D721Med (cell line): ENCODE measurements at regions not wholly inside any gene's neighbourhood (a gene's known extent, or its start where the extent isn't known, plus 50 kb on each side); places are given as distances from the start of the nearest gene placed in this dataset.
"Not testable (repeated sequence)": the region's sequence is repeated elsewhere in the genome, so short reads cannot be mapped to it uniquely, and the experiment has no call there.

Source experiments
- DNase-seq: peaks from one replicate; pipeline ENCODE4 v3.0.0; 2011; ENCODE audit warnings: low spot score; ENCODE audit not compliant: insufficient read length
- FAIRE-seq: peaks from 2 replicates; lab custom pipeline; 2011; peaks lifted over from hg19 to GRCh38; lab: Jason Lieb, UNC
- TF ChIP-seq, protein P1 (sequence below): IDR thresholded peaks from 2 replicates; pipeline ENCODE4 v1.5.1; 2012; ENCODE audit warnings: mild to moderate bottlenecking, control low read depth; ENCODE audit not compliant: insufficient read depth; ENCODE audit errors: missing control alignments

DNA sequence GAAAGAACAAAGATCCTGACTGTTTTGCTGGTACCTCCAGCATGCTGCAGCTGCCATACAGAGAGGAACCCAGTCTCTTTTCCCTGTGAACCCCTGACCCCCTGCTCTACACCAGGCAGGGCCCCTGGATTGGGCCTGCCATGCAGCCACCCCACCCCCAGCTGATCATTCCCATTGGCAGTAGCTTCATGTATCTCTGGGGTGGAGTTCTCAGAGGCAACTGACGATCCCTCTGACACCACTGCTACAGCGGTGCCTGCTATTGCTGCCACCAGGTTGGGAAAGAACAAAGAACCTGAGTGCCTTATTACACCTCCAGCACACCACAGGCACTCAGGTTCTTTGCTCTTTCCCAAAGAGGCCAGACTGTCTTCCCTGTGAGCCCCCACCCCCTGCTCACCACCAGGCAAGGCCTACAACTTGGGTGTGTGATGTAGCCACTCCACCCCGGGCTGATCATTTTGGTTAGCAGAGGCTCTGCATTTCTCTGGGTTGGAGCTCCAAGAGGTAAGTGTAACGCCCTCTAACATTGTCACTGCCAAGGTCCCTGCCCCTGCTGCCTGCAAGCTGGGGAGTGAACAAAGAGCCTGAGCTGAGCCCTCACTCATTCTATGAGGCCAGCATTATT lies 252.4 kb downstream of the SPATA31A6 start:
- not testable (repeated sequence) for FAIRE-seq

DNA sequence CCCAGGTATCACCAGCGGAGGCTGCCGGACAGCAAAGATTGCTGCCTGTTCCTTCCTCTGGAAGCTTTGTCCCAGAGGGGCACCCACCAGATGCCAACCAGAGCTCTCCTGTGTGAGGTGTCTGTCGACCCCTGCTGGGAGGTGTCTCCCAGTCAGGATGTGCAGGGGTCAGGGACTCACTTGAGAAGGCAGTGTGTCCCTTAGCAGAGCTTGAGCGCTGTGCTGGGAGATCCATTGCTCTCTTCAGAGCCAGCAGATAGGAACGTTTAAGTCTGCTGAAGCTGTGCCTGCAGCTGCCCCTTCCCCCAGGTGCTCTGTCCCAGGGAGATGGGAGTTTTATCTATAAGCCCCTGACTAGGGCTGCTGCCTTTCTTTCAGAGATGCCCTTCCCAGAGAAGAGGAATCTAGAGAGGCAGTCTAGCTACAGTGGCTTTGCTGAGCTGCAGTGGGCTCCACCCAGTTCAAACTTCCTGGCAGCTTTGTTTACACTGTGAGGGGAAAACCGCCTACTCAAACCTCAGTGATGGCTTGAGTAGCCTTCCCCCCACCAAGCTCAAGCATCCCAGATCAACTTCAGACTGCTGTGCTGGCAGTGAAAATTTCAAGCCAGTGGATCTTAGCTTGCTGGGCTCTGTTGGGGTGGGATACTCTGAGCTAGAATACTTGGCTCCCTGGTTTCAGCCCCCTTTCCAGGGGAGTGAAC lies 253.7 kb downstream of the SPATA31A6 start:
- DNase-seq, FAIRE-seq: not testable (repeated sequence)

More for the DNA sequence above, 252.4 kb downstream of the SPATA31A6 start:
- DNase-seq: not testable (repeated sequence)

DNA sequence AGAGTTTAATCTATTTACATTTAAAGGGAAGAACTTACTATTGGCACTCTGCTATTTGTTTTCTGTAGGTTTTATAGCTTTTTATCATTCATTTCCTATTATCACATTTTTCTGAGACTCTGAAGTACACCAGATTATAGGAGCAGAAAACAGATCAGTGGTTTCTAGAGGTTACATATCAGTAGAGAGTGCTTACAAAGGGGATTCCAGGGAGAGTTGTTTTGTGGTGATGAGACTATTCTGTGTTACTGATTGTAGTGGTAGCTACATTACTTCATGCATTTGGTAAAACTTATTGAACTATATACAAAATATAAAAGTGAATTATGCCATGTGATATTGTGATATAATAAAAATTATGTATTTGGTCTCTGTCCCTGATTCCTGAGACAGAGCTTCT lies 259.2 kb downstream of the SPATA31A6 start:
- FAIRE-seq: not testable (repeated sequence)

DNA sequence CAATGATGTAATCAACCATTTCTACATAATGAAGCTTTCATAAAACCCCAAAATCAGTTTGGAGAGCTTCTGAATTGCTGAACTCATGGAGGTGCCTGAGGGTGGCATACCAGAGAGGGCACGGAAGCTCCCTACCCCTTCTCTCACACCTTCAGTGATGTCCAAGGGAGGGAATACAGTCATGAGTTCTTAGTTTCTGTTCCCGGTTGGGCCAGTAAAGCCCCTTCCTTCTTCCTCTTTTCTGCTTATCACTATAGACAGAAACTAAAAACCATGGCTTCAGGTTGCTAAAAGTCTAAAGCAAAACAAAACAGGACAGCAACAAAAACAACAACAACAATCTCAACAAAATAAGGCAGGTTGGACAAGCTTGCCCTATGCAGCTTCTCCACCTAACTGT lies 260.0 kb downstream of the SPATA31A6 start:
- not testable (repeated sequence) for DNase-seq, FAIRE-seq

More for the DNA sequence above, 259.2 kb downstream of the SPATA31A6 start:
- not testable (repeated sequence) for DNase-seq

DNA sequence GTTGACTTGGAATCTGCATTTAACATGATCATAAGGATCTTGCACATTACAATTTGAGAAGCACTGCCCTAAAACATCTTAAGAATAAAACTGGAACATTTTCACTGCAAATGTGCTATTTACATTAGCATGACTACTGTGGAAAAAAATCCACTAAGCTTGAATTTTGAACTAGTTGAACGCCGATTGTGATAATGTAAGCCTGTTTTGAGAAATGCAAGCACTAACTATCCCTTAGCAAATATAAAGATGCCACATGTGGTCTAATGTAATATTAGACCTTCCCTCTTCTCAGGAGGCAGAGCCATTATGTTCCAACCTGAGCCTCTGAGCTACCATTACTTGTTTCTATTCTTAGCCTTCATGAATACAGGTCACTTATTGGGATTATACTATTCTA lies 278.0 kb downstream of the SPATA31A6 start:
- not testable (repeated sequence) for FAIRE-seq, DNase-seq

DNA sequence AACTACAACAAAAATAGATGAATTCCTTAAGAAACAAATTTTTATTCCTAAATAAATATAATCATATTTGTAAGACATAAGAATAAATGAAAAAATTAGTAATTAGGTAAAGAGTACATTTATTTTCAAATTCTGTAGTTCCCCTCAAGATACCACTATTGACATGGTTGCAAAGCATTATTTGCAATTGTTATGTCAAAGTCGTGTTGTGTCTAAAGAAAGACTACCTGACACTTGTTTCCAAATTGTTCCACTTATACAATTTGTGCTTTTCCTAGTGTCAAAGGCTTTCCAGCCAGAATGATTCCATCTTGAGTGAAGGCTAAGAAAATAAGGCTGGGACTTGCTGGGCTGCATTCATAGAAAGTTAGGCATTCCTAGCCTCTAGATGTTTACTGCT lies 278.4 kb downstream of the SPATA31A6 start:
- DNase-seq, FAIRE-seq: not testable (repeated sequence)

DNA sequence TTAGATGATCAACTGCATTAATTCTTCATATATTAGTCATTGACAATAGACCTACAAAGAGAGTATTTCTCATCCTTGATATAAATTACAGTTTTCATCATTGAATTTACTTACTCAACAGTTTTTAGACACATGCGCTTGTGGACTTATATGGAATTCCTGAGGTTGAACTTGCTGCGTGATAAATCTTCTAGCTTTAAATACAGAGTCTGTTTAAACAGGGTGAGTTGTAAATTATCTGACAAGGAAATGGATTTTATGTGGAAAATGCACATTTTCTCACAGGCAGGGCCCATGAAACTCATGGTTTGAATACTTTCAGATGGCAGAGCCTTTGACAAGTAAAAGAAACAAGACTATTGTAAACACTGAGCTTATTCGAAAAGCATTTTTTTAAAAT lies 280.5 kb downstream of the SPATA31A6 start:
- not testable (repeated sequence) for FAIRE-seq, DNase-seq

DNA sequence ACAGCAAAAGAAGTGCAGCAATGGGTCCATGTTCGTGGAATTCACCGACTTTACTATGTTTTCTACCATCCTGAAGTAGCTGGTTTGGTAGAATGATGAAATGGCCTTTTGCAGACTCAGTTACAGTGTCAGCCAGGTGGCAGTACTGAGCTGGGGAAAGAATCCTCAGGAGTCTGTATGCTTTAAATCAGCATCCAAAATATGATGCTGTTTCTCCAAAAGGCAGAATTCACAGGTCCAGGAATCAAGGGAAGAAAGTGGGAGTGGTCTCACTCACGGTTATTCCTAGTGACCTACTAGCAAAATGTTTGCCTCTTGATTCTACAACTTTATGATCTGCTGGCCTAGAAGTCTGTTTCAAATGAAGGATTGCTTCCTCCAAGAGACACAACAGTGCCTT lies 287.1 kb downstream of the SPATA31A6 start:
- DNase-seq, FAIRE-seq: not testable (repeated sequence)
- TF ChIP-seq, protein P1, sequence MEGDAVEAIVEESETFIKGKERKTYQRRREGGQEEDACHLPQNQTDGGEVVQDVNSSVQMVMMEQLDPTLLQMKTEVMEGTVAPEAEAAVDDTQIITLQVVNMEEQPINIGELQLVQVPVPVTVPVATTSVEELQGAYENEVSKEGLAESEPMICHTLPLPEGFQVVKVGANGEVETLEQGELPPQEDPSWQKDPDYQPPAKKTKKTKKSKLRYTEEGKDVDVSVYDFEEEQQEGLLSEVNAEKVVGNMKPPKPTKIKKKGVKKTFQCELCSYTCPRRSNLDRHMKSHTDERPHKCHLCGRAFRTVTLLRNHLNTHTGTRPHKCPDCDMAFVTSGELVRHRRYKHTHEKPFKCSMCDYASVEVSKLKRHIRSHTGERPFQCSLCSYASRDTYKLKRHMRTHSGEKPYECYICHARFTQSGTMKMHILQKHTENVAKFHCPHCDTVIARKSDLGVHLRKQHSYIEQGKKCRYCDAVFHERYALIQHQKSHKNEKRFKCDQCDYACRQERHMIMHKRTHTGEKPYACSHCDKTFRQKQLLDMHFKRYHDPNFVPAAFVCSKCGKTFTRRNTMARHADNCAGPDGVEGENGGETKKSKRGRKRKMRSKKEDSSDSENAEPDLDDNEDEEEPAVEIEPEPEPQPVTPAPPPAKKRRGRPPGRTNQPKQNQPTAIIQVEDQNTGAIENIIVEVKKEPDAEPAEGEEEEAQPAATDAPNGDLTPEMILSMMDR: peak; percentile 44

DNA sequence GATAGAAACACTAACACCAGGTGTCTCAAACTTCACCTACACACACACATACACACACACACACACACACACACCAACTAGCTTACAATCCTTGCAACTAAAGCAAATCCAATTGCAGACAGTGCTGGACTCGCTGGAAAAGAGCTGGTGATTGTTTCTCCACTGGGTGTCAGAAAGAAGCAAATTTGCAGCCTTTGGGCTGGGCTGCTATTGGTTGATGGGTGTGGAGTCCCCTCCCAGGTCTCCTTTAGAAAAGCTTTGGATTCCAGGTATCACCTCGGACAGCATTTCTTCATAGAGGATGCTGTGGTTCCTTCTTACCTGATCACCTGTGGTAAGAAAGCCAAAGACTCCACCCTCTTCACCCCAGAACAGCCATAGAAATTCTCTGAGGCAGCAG lies 307.5 kb downstream of the SPATA31A6 start:
- not testable (repeated sequence) for DNase-seq, FAIRE-seq

DNA sequence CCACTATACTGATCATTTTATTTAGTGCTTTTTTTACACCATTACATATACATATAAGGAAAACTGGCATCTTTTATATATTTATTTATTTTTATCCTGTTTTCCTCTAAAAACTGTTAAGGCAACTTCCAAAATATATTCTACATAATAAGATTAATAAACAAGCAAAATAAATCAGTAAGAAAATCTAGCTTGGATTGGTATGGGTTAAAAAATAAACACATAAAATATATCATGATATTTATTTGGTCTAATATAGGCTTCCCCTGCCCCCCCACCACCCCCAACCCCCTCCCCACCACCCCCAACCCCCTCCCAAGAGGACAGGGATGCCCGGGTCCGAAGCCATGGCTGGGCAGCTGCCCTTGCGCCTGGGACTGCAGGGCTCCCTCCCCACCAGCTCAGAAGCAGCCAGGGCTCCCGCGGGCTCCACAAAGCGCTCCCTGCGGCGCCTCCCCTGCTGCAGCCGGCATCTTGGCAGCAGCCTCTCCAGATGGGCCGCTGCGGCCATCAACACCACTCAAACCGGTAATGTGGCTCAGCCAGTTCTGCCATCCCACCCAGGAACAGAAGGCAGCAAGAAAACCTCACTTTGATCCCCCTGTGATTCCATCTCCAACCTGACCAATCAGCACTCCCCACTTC lies 319.3 kb downstream of the SPATA31A6 start:
- DNase-seq: not testable (repeated sequence)

DNA sequence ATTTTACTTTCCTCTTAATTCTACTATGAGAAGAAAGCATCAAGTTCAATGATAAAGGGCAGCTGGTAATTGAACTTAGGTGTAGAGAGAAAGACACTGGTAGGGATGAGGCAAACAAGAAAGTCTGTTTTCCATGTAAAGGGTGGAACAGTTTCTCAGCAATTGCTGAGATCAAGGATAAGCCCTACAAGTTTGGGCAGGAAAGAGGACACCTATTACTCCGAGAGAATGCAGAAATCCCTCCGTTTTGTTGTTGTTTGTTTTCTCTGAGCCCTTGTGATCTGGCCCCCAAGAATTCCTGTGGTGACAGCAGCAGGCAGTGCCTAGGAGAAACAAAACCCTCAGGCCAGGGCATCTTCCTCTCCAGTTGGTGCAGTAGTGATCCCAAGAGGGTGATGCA lies 324.7 kb downstream of the SPATA31A6 start:
- not testable (repeated sequence) for DNase-seq, FAIRE-seq

More for the DNA sequence above, 319.3 kb downstream of the SPATA31A6 start:
- not testable (repeated sequence) for FAIRE-seq

DNA sequence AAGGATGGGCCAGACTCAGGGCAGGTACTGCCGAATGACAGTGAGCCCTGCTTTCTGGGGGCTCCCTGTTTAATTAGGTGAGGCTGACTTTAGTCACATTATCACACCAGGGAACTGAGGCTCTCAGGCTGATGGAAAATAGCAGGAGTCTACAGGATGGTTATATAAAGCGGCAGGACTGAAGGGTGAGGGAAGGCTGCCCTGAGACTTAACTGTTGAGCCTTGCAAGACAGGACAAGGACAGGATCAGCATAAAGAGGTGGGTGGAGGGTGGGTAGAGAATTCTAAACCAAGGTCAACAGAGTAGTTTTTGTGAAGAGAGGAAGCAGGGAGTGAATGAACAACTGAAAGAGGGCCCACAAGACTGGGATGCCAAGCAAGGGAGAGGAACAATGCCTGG lies 330.1 kb downstream of the SPATA31A6 start:
- FAIRE-seq: not testable (repeated sequence)

DNA sequence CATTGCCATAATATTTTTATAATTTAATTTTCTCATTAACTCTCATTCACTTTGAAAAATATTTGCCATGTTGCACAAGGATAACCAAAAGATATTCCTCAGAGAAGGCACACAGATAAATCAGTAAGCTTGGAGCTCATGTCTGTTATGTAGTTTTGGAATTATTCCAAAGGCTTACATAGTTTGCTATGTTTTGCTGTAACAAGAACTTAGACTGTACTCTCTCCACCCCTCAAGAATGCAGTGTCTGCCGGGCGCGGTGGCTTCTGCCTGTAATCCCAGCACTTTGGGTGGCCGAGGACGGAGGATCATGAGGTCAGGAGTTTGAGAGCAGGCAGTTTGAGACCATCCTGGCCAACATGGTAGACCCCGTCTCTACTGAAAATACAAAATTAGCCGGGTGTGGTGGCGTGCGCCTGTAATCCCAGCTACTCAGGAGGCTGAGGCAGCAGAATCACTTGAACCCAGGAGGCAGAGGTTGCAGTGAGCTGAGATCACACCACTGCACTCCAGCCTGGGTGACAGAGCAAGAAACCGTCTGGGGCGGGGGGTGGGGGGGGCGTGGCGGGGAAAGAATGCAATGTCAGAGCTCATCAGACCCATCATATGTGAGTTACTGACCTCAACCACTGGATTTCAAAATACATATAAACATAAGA lies 351.0 kb downstream of the SPATA31A6 start:
- DNase-seq, FAIRE-seq: not testable (repeated sequence)

More for the DNA sequence above, 330.1 kb downstream of the SPATA31A6 start:
- DNase-seq: not testable (repeated sequence)

DNA sequence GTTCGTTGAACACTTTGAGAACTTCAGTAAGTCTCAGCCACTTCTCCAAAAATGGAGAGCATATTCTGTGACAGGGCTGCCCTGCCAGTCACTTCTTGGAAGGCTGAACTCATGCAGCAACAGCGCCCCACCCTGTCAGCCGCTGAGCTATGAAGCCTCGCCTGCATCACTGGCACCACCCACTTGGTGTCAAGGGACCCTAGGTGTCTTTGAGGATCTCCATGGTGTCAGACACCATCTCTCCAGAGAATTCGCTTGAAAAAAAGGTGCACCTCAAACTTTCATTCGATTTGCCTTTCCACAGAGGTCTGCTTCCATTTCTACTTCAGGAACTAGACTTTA lies 351.5 kb downstream of the SPATA31A6 start:
- DNase-seq, FAIRE-seq: not testable (repeated sequence)

DNA sequence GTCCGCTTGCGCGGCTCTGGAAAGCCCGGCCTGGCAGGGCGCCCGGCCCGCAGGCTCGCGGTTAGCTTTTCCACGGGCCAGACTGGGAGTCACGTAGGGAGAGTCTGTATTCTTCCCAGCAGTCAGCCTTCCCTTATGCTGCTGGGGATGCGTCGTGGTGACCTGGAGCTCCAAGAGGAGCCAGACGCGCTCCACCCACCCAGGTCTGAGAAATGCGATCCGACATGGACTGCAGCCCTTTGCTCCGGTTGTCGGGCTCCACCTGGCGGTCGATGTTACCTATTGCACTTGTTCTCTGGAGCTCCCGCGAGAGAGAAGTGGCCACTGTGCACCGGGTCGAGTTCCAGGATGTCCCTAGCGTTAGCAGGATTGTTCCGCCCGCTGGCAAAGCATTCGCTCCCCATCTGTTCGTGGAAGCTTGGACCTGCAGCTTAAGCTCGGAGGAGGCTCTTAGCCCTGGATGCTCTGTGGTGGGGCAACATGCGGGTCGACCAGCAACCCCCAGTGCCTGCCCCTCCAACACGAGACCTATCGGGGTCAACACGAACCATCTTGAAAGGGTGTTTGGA lies 367.4 kb downstream of the SPATA31A6 start:
- not testable (repeated sequence) for DNase-seq, FAIRE-seq

DNA sequence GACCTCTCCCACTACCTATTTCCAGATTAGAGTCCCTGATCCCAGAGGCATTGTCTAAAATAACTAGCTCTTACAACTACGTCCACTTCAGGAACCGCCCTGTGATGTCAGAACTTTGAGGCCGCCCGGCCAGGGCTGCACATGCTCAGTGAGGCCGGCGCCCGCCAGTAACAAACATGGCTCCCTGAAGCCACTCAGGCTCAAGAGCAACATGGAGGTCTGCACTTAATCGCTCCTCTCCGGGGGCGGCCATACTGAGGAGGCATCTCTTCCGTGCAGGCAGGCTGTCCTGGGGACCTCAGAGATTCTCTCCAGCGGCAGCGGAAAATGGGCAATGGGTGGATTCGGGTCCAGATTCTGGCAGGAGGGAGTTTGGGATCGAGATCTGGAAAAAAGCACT lies 385.1 kb downstream of the SPATA31A6 start:
- DNase-seq, FAIRE-seq: not testable (repeated sequence)

DNA sequence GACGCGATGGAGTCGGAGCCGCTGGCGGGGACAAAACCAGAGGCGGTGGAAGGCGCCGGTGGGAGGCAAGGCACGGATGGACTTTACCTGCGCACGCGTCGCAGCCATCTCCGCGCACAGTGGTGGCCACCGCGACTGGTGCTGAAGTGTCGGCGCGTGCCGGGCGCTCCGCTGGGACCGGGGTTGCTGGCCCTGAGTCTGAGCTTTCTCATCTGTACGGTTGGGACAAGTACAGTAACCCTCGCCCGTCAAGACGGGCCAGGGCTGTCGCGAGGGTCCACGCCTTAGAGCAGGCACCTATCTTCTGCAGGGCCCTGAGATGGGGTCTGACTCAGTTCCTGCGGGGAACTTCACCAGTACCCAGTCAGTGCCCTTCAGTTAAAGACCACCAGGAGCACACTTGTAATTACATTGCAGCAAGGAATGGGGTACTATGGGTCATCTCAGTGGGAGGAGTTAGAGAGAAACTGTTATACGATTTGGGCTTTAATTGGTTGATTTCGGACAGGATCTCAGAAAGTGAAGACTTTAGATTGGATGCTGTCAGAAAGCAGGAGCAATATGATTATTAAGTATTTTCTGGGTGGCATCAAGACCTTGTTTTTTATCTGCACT lies 385.6 kb downstream of the SPATA31A6 start:
- not testable (repeated sequence) for DNase-seq, FAIRE-seq

DNA sequence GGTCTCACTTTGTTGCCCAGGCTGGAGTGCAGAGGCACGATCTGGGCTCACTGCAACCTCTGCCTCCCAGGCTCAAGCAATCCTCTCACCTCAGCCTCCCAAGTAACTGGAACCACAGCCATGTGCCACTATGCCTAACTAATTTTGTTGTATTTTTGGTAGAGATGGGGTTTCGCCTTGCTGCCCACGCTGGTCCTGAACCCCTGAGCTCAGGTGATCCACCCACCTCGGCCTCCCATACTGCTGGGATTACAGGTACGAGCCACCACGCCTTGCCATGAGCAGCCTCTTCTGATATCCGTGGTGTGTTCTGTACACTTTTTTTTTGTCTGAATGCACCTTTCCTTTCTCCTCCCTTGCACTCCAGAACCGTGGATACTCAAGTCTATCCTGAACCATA lies 394.4 kb downstream of the SPATA31A6 start:
- DNase-seq, FAIRE-seq: not testable (repeated sequence)
